ENCODE measurements at regions not wholly inside any gene's neighbourhood (a gene's known extent, or its start where the extent isn't known, plus 50 kb on each side); places are given as distances from the start of the nearest gene placed in this dataset.

- Histone ChIP-seq H2AFZ (ENCODE audit: low read depth) (no peak overlapping the region), H3K27me3 (ENCODE audit: insufficient read depth) (no peaks in the 10 kb centered on the region), H3K79me2 (ENCODE audit: insufficient read depth) (no peaks in the 10 kb centered on the region), H3K9me2 (no peaks in the 10 kb centered on the region), H4K20me1 (ENCODE audit: insufficient read depth) (no peaks in the 10 kb centered on the region), H3K9me3 (no peaks in the 10 kb centered on the region), H3K4me2 (no peak overlapping the region), H3K4me1 (ENCODE audit: control insufficient read depth in 1 of 2, insufficient read depth in 2 of 2, low read depth in 1 of 2, low read length in 1 of 2) (peaks cover 0 to 14% of the 10 kb centered on the region in 2 experiments; a peak in 2 of 4 replicates), H3K9ac (no peak overlapping the region), H3K36me3 (replicated peaks in 1 of 2; ENCODE audit: control insufficient read depth in 1 of 2, insufficient read depth in 2 of 2, low read length in 1 of 2) (no peaks in the 10 kb centered on the region), H3F3A (replicated peaks; ENCODE audit: insufficient read depth) (no peaks in the 10 kb centered on the region), H3K4me3 (ENCODE audit: low read depth in 2 of 2, low read length in 1 of 2) (no peak overlapping the region), H3K27ac (ENCODE audit: low read depth in 2 of 2, low read length in 1 of 2) (no peak overlapping the region)
- ChIA-PET POLR2A (no interaction called here), CTCF (interaction anchor here (0.9 kb wide), 1 partner anchor 9 kb away, joined by 3 read pairs; no protein-coding TSS in a partner anchor)
- 65% methylated on average over 5 of the region's 5 CpGs for WGBS (ENCODE audit: low lambda C conversion rate)
- TF ChIP-seq USF2 (IDR thresholded peaks at IDR 0.05; ENCODE audit: borderline replicate concordance, low read depth, low read length): no peak
- no peak for TF ChIP-seq TCF12 (IDR thresholded peaks at IDR 0.05)
- TF ChIP-seq USF1 (IDR thresholded peaks at IDR 0.05; ENCODE audit: borderline replicate concordance, low read depth): no peak
- no peak for TF ChIP-seq EZH2phosphoT487 (IDR thresholded peaks at IDR 0.05; ENCODE audit: borderline replicate concordance, low read depth)
- no peak for TF ChIP-seq NFIC (IDR thresholded peaks at IDR 0.05; ENCODE audit: borderline replicate concordance)
- no peak for TF ChIP-seq MXI1 (IDR thresholded peaks at IDR 0.05; ENCODE audit: low read depth, low read length)
- DNase-seq: no peak
Observed at GRCh38 chr3:64760258-64760657, 72.5 kb upstream of the ADAMTS9 start.

- CTCF ChIA-PET: interaction anchor here (0.7 to 0.9 kb wide), 2 partner anchors 23 to 41 kb away, joined by 3 read pairs; no protein-coding TSS in a partner anchor
- WGBS (ENCODE audit: low lambda C conversion rate): 91% methylated on average over 2 of the region's 2 CpGs
- Histone ChIP-seq H3K36me3 (replicated peaks in 1 of 2; ENCODE audit: control insufficient read depth in 1 of 2, insufficient read depth in 2 of 2, low read length in 1 of 2) (no peaks in the 10 kb centered on the region), H4K20me1 (ENCODE audit: insufficient read depth) (no peaks in the 10 kb centered on the region), H3K9me3 (no peaks in the 10 kb centered on the region), H2AFZ (ENCODE audit: low read depth) (no peak overlapping the region), H3K79me2 (ENCODE audit: insufficient read depth) (no peaks in the 10 kb centered on the region), H3K4me2 (no peak overlapping the region), H3K4me1 (ENCODE audit: control insufficient read depth in 1 of 2, insufficient read depth in 2 of 2, low read depth in 1 of 2, low read length in 1 of 2) (peaks cover 0 to 14% of the 10 kb centered on the region in 2 experiments; a peak in 2 of 4 replicates), H3K9ac (no peak overlapping the region), H3K27ac (ENCODE audit: low read depth in 2 of 2, low read length in 1 of 2) (no peak overlapping the region), H3K9me2 (no peaks in the 10 kb centered on the region), H3K4me3 (ENCODE audit: low read depth in 2 of 2, low read length in 1 of 2) (no peak overlapping the region), H3K27me3 (ENCODE audit: insufficient read depth) (no peaks in the 10 kb centered on the region), H3F3A (replicated peaks; ENCODE audit: insufficient read depth) (no peaks in the 10 kb centered on the region)
- POLR2A ChIA-PET: no interaction called here
- no peak for DNase-seq
- no peak for TF ChIP-seq CTCF (IDR thresholded peaks at IDR 0.05)
- no peak for TF ChIP-seq EZH2phosphoT487 (IDR thresholded peaks at IDR 0.05; ENCODE audit: borderline replicate concordance, low read depth)
- TF ChIP-seq PBX3 (IDR thresholded peaks at IDR 0.05): no peak
Observed at GRCh38 chr3:64759811-64760210, 72.0 kb upstream of the ADAMTS9 start.
